Astrocyte (in vitro differentiated cells and primary cell): ENCODE measurements at regions not wholly inside any gene's neighbourhood (a gene's known extent, or its start where the extent isn't known, plus 50 kb on each side); places are given as distances from the start of the nearest gene placed in this dataset.

Source experiments
- CTCF ChIP-seq: IDR thresholded peaks from 2 replicates; pipeline ENCODE4 v1.5.1; 2011; ENCODE audit warnings: low read depth, mild to moderate bottlenecking, inconsistent platforms, low read length, moderate library complexity; ENCODE audit not compliant: insufficient read depth
- EZH2 ChIP-seq: IDR thresholded peaks from 2 replicates; pipeline ENCODE4 v1.6.1; 2012; ENCODE audit warnings: mild to moderate bottlenecking, low read length, inconsistent platforms; ENCODE audit not compliant: insufficient read depth

- TF ChIP-seq CTCF (no peak), EZH2 (no peak)
These were observed 204.8 kb upstream of the NOX3 start for GRCh38 chr6:155660251-155660977.
